Fibroblast of lung (primary cell): ENCODE measurements at regions not wholly inside any gene's neighbourhood (a gene's known extent, or its start where the extent isn't known, plus 50 kb on each side); places are given as distances from the start of the nearest gene placed in this dataset.

Experiments
- EZH2 ChIP-seq: IDR thresholded peaks from 2 replicates; pipeline ENCODE4 v1.5.1; 2012; ENCODE audit warnings: low read length, control low read depth, mild to moderate bottlenecking; ENCODE audit errors: missing control alignments
- TF ChIP-seq, protein P1 (sequence below), 2 donors: IDR thresholded peaks in 1 of 2; conservative IDR thresholded peaks in 1 of 2; 1 replicate in 1 of 2; 2 replicates in 1 of 2; pipeline ENCODE4 v1.5.1; 2011 to 2012; ENCODE audit warnings: low read length in 2 of 2, control low read depth in 1 of 2, inconsistent platforms in 1 of 2, low read depth in 1 of 2, mild to moderate bottlenecking in 1 of 2

DNA sequence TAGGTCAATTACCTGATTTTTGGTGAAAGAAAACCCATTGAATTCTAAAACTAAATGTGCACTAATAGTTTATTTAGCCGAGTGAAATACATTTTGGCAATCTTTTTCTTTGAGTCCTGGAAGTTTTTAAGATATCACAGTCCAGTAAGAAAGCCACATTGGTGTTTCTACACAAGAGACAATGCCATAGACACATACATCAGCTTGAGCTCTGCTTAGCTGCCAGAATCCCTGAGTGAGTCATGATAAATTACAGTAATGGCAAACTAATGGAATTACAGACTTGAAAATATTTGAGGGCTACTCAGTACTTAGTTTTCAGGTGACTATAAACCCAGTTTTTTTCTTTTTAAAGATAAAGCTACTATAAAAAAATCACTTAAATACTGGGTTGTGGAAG, 155.4 kb downstream of the OR4C45 start:
- TF ChIP-seq, protein P1, sequence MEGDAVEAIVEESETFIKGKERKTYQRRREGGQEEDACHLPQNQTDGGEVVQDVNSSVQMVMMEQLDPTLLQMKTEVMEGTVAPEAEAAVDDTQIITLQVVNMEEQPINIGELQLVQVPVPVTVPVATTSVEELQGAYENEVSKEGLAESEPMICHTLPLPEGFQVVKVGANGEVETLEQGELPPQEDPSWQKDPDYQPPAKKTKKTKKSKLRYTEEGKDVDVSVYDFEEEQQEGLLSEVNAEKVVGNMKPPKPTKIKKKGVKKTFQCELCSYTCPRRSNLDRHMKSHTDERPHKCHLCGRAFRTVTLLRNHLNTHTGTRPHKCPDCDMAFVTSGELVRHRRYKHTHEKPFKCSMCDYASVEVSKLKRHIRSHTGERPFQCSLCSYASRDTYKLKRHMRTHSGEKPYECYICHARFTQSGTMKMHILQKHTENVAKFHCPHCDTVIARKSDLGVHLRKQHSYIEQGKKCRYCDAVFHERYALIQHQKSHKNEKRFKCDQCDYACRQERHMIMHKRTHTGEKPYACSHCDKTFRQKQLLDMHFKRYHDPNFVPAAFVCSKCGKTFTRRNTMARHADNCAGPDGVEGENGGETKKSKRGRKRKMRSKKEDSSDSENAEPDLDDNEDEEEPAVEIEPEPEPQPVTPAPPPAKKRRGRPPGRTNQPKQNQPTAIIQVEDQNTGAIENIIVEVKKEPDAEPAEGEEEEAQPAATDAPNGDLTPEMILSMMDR (conservative IDR thresholded peaks at IDR 0.05 in 1 of 2, IDR thresholded peaks at IDR 0.05 in 1 of 2; ENCODE audit: low read depth in 1 of 2, low read length in 2 of 2), result no peak
- TF ChIP-seq EZH2, result no peak
